Adrenal gland (tissue), 9 donors: ENCODE measurements at regions not wholly inside any gene's neighbourhood (a gene's known extent, or its start where the extent isn't known, plus 50 kb on each side); places are given as distances from the start of the nearest gene placed in this dataset.

Experiments used
- DNase-seq, 7 donors: peaks; one replicate each; pipeline ENCODE4 v3.0.0-alpha.2; 2019 to 2020
- H3K27ac ChIP-seq, 5 donors: fragments of 200-600 bp; sonication (generic) in 4 of 5; 1 replicate in 3 of 5; 2 replicates in 2 of 5; pipeline versions ENCODE4 v1.5.1 to v1.8.0; 2016 to 2020; ENCODE audit warnings: mild to moderate bottlenecking in 1 of 5
- H3K27me3 ChIP-seq: fragments of 200-600 bp; 2 replicates; pipeline ENCODE4 v1.8.0; 2021
- H3K36me3 ChIP-seq, 2 donors: fragments of 200-600 bp; replicated peaks in 1 of 2; 1 replicate in 1 of 2; 2 replicates in 1 of 2; pipeline versions ENCODE4 v1.5.1 to v1.8.0; 2018 to 2022
- H3K4me1 ChIP-seq, 2 donors: fragments of 200-600 bp; replicated peaks in 1 of 2; 1 replicate in 1 of 2; 2 replicates in 1 of 2; pipeline versions ENCODE4 v1.5.1 to v1.8.0; 2018 to 2021
- H3K4me3 ChIP-seq, 4 donors: fragments of 200-600 bp; sonication (generic) in 3 of 4; one replicate each; pipeline ENCODE4 v1.5.1; 2016 to 2018
- H3K9me3 ChIP-seq, 3 donors: fragments of 200-600 bp; sonication (generic) in 1 of 3; replicated peaks in 1 of 3; 1 replicate in 2 of 3; 2 replicates in 1 of 3; pipeline versions ENCODE4 v1.5.1 to v1.8.0; 2016 to 2021
- POLR2A ChIP-seq, 2 donors: fragments of 450-650 bp; IDR thresholded peaks; one replicate each; pipeline ENCODE4 v1.6.1; 2017; ENCODE audit warnings: antibody characterized with exemption in 2 of 2, mild to moderate bottlenecking in 2 of 2, moderate library complexity in 1 of 2
- WGBS, 4 donors: extraction: QIAGEN DNeasy Blood & Tissue Kit in 2 of 4; methylation state at CpG; one replicate each; pipeline versions ENCODE4 v1.1.5 to v1.1.7; 2013 to 2017; 5-methylcytosine and 5-hydroxymethylcytosine counted together
- intact Hi-C, 2 donors: fragments of 100-400 bp; cut with DNase I; formaldehyde crosslinking; loops; one replicate each; pipeline versions ENCODE4 v1.14.1 to v1.15.0; 2022 to 2023
- TF ChIP-seq, protein P1 (sequence below), 6 experiments: fragments of 450-650 bp in 4 of 6; fragments of 200-600 bp in 2 of 6; sonication (generic) in 1 of 6; IDR thresholded peaks; 1 replicate in 5 of 6; 2 replicates in 1 of 6; pipeline versions ENCODE4 v1.5.1 to v1.8.0; 2016 to 2021; ENCODE audit warnings: antibody characterized with exemption in 6 of 6, mild to moderate bottlenecking in 2 of 6, moderate library complexity in 1 of 6
- donor health status: healthy with polysubstance abuse.
- donor health status: Bipolar disorder and iron deficiency.
- donor health status: DM: yes; HTN: yes; CAD: no.
- donor health status: DM: no; HTN: no; CAD: no.
- donor health status: DM: no; HTN: no; CAD: no.

DNA sequence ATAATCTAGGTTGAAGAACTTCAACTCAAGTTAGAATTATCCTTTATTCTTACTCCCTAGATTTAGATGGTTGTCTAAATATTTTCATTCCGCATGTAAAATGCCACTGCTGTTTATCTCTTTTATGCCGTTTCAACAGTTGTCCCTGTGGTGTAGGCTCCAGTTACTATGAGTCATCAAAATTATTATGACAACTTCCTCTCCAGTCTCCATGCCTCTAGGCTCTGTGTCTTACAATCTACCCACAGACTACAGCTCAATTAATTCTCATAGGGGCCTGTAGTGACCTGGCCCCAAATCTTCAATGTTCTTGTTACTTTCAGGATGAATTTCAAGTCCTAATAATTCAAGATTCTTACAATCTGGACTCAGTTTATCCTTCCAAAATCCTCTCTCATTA lies 105.8 kb upstream of the UNC13C start:
- Histone ChIP-seq H3K4me1 (no peaks in the 10 kb centered on the region), H3K27ac (no peak overlapping the region), H3K36me3 (no peaks in the 10 kb centered on the region), H3K9me3 (no peaks in the 10 kb centered on the region), H3K27me3 (no peaks in the 10 kb centered on the region), H3K4me3 (no peak overlapping the region)
- intact Hi-C loops = no loop called here
- TF ChIP-seq, protein P1, sequence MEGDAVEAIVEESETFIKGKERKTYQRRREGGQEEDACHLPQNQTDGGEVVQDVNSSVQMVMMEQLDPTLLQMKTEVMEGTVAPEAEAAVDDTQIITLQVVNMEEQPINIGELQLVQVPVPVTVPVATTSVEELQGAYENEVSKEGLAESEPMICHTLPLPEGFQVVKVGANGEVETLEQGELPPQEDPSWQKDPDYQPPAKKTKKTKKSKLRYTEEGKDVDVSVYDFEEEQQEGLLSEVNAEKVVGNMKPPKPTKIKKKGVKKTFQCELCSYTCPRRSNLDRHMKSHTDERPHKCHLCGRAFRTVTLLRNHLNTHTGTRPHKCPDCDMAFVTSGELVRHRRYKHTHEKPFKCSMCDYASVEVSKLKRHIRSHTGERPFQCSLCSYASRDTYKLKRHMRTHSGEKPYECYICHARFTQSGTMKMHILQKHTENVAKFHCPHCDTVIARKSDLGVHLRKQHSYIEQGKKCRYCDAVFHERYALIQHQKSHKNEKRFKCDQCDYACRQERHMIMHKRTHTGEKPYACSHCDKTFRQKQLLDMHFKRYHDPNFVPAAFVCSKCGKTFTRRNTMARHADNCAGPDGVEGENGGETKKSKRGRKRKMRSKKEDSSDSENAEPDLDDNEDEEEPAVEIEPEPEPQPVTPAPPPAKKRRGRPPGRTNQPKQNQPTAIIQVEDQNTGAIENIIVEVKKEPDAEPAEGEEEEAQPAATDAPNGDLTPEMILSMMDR (IDR thresholded peaks at IDR 0.05) = no peak
- TF ChIP-seq POLR2A (IDR thresholded peaks at IDR 0.05) = no peak
- DNase-seq = no peak
- WGBS, 4 donors = 43 to 47% (median 44%) methylated on average over 2 of the region's 2 CpGs

DNA sequence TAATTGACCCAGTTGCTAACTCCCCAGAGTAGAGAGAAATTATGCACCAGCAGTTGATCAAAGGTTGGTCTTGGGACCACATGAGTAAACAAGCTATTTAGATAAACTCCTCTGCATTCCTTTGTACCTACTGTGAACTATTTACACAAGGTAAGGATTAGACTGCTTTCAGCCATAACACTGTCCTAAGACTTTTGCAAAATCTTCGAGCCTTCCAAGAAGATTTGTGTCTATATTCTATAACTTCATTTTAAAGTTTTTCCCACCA lies 108.5 kb upstream of the UNC13C start:
- no peaks in the 10 kb centered on the region for H3K36me3 ChIP-seq
- 0 to 80% (median 35%) methylated on average over 1 of the region's 1 CpG for WGBS, 4 donors
- intact Hi-C loops = no loop called here
- H3K9me3 ChIP-seq = no peaks in the 10 kb centered on the region
- no peaks in the 10 kb centered on the region for H3K27me3 ChIP-seq
- no peak overlapping the region for H3K4me3 ChIP-seq
- no peak overlapping the region for H3K27ac ChIP-seq
- H3K4me1 ChIP-seq = no peaks in the 10 kb centered on the region
- TF ChIP-seq POLR2A (IDR thresholded peaks at IDR 0.05) = no peak
- TF ChIP-seq, protein P1 (IDR thresholded peaks at IDR 0.05) = no peak
- no peak for DNase-seq

DNA sequence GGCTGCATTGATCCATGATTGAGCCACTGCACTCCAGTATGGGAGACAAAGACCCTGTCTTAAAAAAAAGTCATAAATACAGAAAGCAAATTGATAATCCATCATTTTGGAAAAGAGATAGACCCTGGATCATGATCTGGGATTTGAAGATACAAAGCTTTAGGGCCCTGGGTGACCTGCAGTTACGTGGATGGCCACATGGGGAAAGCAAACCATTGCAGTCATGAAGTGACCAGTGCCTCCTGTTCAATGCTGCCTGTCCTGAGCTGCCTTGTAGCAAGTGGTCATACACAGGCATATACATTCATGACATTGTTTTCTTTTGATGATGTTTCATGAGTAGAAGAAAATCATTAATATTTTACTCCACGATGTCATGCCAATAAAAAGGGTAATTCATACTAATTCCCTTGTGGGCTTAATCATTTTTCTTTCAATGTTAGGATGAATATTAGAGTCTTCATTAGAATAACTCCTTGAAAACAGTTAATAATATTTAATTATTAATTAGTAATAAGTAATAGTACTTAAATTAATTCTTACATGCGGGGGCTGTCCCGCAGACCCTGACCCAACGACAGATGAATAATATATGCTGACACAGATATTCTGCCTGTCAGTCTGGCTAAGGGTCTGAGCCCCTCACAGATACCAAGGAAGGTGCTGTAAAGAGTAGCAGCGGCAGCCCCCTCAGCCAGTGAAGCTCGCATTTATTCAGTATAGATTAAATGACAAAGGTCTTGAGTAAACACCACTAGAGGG lies 109.0 kb upstream of the UNC13C start:
- no peaks in the 10 kb centered on the region for H3K4me1 ChIP-seq
- no peak overlapping the region for H3K27ac ChIP-seq
- no peak for DNase-seq
- H3K9me3 ChIP-seq = no peaks in the 10 kb centered on the region
- no peaks in the 10 kb centered on the region for H3K27me3 ChIP-seq
- no peak overlapping the region for H3K4me3 ChIP-seq
- H3K36me3 ChIP-seq = no peaks in the 10 kb centered on the region
- WGBS, 4 donors = 86 to 89% (median 87%) methylated on average over 6 to 7 of the region's 7 CpGs
- intact Hi-C loops = no loop called here
- TF ChIP-seq POLR2A (IDR thresholded peaks at IDR 0.05) = no peak
- TF ChIP-seq, protein P1 (IDR thresholded peaks at IDR 0.05) = peak in 1 of 6 experiments; percentile 26

DNA sequence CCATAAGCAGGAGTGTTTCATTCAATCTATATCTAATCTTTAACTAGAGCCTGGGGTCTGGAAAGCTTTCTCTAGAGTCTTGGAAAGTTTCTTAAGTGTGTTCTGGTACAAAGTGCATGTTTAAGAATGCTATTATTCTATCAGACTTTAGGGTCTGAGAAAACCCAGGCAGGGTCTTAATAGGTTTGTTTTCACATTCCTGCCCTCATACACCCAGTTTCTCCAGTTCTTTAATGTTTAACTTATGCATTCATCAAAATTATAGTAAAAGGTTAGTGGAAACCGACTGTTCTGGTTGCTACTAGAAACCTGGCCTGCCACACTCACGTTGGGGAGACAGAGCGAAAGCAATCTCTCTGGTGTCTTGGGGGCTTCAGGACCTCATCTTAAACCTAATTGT lies 102.9 kb upstream of the WDR72 start:
- 65 to 78% (median 73%) methylated on average over 3 of the region's 3 CpGs for WGBS, 4 donors
- H3K9me3 ChIP-seq = no peaks in the 10 kb centered on the region
- H3K27me3 ChIP-seq = no peaks in the 10 kb centered on the region
- no peak overlapping the region for H3K4me3 ChIP-seq
- no peaks in the 10 kb centered on the region for H3K36me3 ChIP-seq
- H3K27ac ChIP-seq = no peak overlapping the region
- H3K4me1 ChIP-seq = no peaks in the 10 kb centered on the region
- intact Hi-C loops = no loop called here
- TF ChIP-seq POLR2A (IDR thresholded peaks at IDR 0.05) = no peak
- TF ChIP-seq, protein P1 (IDR thresholded peaks at IDR 0.05) = no peak
- DNase-seq = no peak
